GM19455 (cell line): ENCODE measurements at regions not wholly inside any gene's neighbourhood (a gene's known extent, or its start where the extent isn't known, plus 50 kb on each side); places are given as distances from the start of the nearest gene placed in this dataset.
"Not testable (repeated sequence)": the region's sequence is repeated elsewhere in the genome, so short reads cannot be mapped to it uniquely, and the experiment has no call there.

Experiments
- ATAC-seq: cut with Tn5 transposase; IDR thresholded peaks from one replicate; pipeline ENCODE4 v1.9.1; 2021; ENCODE audit not compliant: unreplicated experiment

- ATAC-seq = no peak
These were observed 233.7 kb downstream of the TLE1 start for GRCh38 chr9:81455462-81456219.

- ATAC-seq = no peak
These were observed 243.9 kb downstream of the TLE1 start for GRCh38 chr9:81445331-81445921.

DNA sequence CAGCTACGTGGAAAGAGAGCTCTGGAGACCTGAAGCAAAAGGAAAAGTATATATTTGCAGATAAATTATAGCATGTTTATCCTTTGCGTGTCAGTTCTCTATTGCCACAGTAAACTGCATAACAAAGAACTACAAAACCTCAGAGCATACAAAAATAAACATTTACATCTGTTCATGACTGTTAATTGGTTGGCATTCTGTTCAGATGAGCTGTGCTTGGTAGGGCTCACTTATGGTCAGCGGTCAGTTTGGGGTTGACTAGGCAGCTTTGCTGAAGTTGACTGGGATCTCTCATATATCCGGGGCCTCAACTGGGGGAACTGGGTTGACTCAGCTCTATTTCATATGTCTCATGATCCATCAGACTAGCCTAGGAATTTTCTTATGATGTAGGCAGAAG is 257.7 kb downstream of the TLE1 start:
- no peak for ATAC-seq

- no peak for ATAC-seq
These were observed 258.6 kb downstream of the TLE1 start for GRCh38 chr9:81430727-81431126.

- no peak for ATAC-seq
These were observed 261.5 kb downstream of the TLE1 start for GRCh38 chr9:81427870-81428269.

GRCh38 chr9:81424431-81424830 is 264.9 kb downstream of the TLE1 start:
- no peak for ATAC-seq

- no peak for ATAC-seq
These were observed 265.6 kb downstream of the TLE1 start for GRCh38 chr9:81423589-81424326.

DNA sequence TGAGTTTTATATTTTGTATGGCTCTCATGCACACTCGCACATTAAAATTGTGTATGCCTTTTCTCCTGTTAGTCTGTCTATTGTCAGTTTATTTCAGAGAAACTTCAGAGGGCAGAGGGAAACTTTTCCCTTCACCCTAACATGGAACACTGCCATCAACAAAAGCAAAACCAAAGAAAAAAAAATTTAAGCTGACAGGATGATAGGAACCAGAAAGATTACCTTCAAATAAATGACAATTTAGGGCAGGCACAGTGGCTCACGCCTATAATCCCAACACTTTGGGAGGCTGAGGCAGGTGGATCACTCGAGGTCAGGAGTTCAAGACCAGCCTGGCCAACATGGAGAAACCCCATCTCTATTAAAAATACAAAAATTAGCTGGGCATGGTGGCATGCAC is 268.3 kb downstream of the TLE1 start:
- ATAC-seq = not testable (repeated sequence)

DNA sequence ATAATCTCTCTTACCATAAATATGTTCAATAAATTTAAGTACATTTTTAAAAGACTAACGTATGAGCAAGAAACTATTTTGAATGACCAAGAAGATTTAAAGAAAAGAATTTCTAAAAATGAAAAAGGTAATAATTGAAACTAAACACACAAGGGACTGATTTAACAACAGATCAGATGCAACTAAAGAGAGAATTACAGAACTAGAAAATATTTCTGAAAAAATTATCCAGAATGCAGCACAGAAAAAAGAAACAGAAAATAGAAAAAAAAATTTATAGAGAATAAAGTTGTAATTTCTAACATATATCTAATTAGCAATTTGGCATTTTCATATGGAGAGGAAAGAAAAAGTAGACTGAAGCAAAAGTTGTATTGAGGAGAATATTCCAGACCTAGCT is 269.3 kb downstream of the TLE1 start:
- no peak for ATAC-seq

- ATAC-seq = no peak
These were observed 271.4 kb downstream of the TLE1 start for GRCh38 chr9:81417941-81418340.

DNA sequence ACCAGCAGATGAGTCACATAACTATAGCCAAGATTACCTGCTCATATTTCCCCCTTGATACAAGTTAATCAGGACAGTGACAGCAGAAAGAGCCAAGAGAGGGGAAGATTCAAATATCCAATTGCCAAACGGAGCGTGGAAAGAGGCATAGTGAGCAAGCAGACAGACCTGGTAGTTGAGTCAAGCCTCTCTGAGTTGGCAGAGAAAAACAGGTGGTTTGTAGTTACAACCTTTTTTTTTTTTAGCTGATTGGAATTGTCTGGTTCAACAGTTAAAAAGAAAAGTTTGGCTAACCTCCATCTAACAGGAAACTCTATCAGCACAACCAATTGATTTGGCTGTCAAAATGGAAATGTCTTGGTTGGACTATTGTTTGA is 272.1 kb downstream of the TLE1 start:
- no peak for ATAC-seq

- ATAC-seq = no peak
These were observed 272.7 kb downstream of the TLE1 start for GRCh38 chr9:81416476-81417298.

DNA sequence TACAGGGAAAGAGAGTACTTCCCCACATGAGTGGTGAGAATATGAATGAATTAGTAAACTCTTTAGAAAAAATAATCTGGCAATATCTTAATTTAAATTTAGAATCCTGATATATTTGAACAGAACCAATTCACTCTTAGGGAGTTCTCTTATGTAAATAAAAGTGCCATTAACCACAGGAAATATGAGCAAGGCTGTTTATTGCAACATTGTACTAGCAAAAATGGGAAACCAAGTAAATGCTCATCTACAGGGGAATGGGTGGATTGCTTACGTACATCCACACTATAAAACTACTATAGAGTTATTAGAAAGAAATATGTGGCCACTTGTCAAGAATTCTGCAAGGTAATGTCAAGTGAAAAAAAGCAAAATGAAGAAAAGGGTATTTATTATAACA is 274.5 kb downstream of the TLE1 start:
- no peak for ATAC-seq

GRCh38 chr9:81411961-81412360 is 277.4 kb downstream of the TLE1 start:
- ATAC-seq = no peak

- no peak for ATAC-seq
These were observed 279.1 kb downstream of the TLE1 start for GRCh38 chr9:81410201-81410600.

GRCh38 chr9:81408951-81409350 is 280.4 kb downstream of the TLE1 start:
- ATAC-seq = no peak

DNA sequence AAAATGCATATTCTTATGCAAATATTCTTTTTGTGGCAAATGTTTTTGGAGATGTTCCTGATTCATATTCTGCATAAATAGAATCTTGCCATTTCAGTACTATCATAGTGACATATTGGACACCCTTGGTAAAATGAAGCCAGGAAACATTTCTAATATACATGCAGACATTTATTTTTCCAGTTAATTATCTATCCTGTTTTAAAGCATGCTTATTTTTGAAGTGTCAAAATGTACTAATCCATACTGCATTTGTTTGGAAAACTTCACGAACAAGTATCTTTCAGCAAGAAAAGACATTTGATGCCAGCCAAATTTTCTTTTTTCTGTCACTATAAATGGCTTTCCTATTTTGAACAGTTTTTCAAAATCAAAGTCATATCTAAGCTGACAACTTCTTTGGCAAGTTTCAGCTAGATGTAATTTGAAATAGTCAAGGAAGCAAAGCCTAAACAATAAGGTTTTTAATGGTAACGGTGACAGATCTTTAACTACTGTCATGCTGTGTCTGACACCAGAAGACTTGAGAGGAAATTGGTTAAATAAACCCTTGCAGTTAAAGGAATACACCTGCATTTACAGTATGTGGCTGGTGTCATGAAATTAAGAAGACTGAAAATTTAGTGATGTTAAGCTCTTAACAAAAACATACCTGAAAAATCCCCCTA is 284.3 kb downstream of the TLE1 start:
- no peak for ATAC-seq

- no peak for ATAC-seq
These were observed 291.6 kb downstream of the TLE1 start for GRCh38 chr9:81397481-81398381.

GRCh38 chr9:81396528-81396927 is 292.8 kb downstream of the TLE1 start:
- no peak for ATAC-seq

GRCh38 chr9:81395676-81396054 is 293.7 kb downstream of the TLE1 start:
- no peak for ATAC-seq
